SK-N-SH treated with all-trans-retinoic acid at 6 μM for 48 hours (cell line): ENCODE measurements at regions not wholly inside any gene's neighbourhood (a gene's known extent, or its start where the extent isn't known, plus 50 kb on each side); places are given as distances from the start of the nearest gene placed in this dataset.

Experiments used
- CREB5 ChIP-seq: fragments of 250-450 bp; sonication (Bioruptor Pico); IDR thresholded peaks from 2 replicates; pipeline ENCODE4 v1.5.1; 2020; ENCODE audit warnings: low read depth, mild to moderate bottlenecking, moderate library complexity
- ZFP3 ChIP-seq: fragments of 250-450 bp; sonication (Bioruptor Pico); IDR thresholded peaks from 2 replicates; pipeline ENCODE4 v1.5.0; 2020; ENCODE audit warnings: mild to moderate bottlenecking, moderate library complexity

- TF ChIP-seq ZFP3 (CRISPR knock-in tag) (no peak), CREB5 (CRISPR knock-in tag) (no peak)
Observed at GRCh38 chr7:85781606-85782005, 594.8 kb upstream of the SEMA3D start.
